ENCODE measurements at regions not wholly inside any gene's neighbourhood (a gene's known extent, or its start where the extent isn't known, plus 50 kb on each side); places are given as distances from the start of the nearest gene placed in this dataset.

GRCh38 chrX:124274438-124275181, 57.9 kb upstream of the TEX13D start:
- in situ Hi-C loops (cut with HindIII; ENCODE audit: low sequenced_read_pairs) = no loop called here
- DNase-seq (ENCODE audit: low spot score) = no peak

GRCh38 chrX:124275182-124275894, 57.1 kb upstream of the TEX13D start:
- no peak for DNase-seq (ENCODE audit: low spot score)
- in situ Hi-C loops (cut with HindIII; ENCODE audit: low sequenced_read_pairs) = no loop called here

GRCh38 chrX:124280294-124280902, 52.1 kb upstream of the TEX13D start:
- no peak for DNase-seq (ENCODE audit: low spot score)
- in situ Hi-C loops (cut with HindIII; ENCODE audit: low sequenced_read_pairs) = no loop called here

- no peak for DNase-seq (ENCODE audit: low spot score)
- in situ Hi-C loops (cut with HindIII; ENCODE audit: low sequenced_read_pairs) = no loop called here
Measured at GRCh38 chrX:124282580-124282979, 49.9 kb upstream of the TEX13D start.
